AG09309 (cell line): ENCODE measurements at regions not wholly inside any gene's neighbourhood (a gene's known extent, or its start where the extent isn't known, plus 50 kb on each side); places are given as distances from the start of the nearest gene placed in this dataset.
A peak's percentile ranks its signal among the peaks of the same experiment; 100 is the strongest.
"Not testable (repeated sequence)": the region's sequence is repeated elsewhere in the genome, so short reads cannot be mapped to it uniquely, and the experiment has no call there.

ENCODE experiments used
- DNase-seq: peaks from one replicate; pipeline ENCODE4 v3.0.0-alpha.2; 2010; ENCODE audit warnings: low read depth
- H3K4me3 ChIP-seq: 2 replicates; pipeline ENCODE4 v1.5.1; 2011; ENCODE audit warnings: mild to moderate bottlenecking, low read depth, low read length, moderate library complexity; ENCODE audit not compliant: control insufficient read depth
- CTCF ChIP-seq: IDR thresholded peaks from 2 replicates; pipeline ENCODE4 v1.5.1; 2011; ENCODE audit warnings: mild to moderate bottlenecking, low read depth, low read length, inconsistent platforms; ENCODE audit not compliant: insufficient read depth, control insufficient read depth; ENCODE audit errors: missing control alignments

- no peak for DNase-seq
- TF ChIP-seq CTCF: no peak
- no peak overlapping the region for H3K4me3 ChIP-seq
Observed at GRCh38 chr5:163950248-163950647, 444.8 kb downstream of the MAT2B start.

GRCh38 chr5:163951069-163951468 lies 445.6 kb downstream of the MAT2B start:
- DNase-seq: no peak
- H3K4me3 ChIP-seq: no peak overlapping the region
- no peak for TF ChIP-seq CTCF

GRCh38 chr5:163953901-163954300 lies 448.5 kb downstream of the MAT2B start:
- no peak for DNase-seq
- H3K4me3 ChIP-seq: no peak overlapping the region
- no peak for TF ChIP-seq CTCF

DNA sequence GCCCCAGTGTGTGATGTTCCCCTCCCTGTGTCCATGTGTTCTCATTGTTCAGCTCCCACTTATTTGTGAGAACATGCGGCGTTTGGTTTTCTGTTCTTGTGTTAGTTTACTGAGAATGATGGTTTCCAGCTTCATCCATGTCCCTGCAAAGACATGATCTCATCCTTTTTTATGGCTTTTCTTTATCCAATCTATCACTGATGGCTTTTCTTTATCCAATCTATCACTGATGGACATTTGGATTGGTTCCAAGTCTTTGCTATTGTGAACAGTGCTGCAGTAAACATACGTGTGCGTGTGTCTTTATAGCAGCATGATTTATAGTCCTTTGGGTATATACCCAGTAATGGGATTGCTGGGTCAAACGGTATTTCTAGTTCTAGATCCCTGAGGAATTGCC lies 455.8 kb downstream of the MAT2B start:
- DNase-seq, H3K4me3 ChIP-seq: not testable (repeated sequence)

GRCh38 chr5:163963881-163964280 lies 458.5 kb downstream of the MAT2B start:
- no peak for TF ChIP-seq CTCF
- peak; percentile 25 for DNase-seq
- H3K4me3 ChIP-seq: no peak overlapping the region

- H3K4me3 ChIP-seq: no peak overlapping the region
- TF ChIP-seq CTCF: no peak
- no peak for DNase-seq
Observed at GRCh38 chr5:163964671-163965070, 459.3 kb downstream of the MAT2B start.

DNA sequence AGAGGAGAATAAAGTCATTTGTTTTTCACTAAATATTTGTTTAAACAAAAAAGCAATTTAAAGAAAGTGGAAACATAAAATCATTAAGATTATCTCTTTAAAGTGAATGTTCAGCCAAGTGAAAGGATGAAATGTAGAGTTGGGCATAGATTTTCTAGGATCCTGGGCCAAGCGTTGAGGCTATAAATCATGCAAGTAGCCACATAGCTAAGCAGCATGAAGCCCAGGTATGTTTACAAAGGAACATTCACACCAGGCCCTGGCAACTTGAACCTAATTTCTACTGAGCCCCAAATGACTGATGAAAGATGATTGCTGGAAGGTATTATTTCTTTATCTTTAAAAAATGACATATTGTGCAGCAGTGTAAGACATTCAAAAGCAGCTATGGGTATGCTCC lies 461.8 kb downstream of the MAT2B start:
- no peak for TF ChIP-seq CTCF
- no peak for DNase-seq

More for the DNA sequence above, 461.8 kb downstream of the MAT2B start:
- no peak overlapping the region for H3K4me3 ChIP-seq
